MM.1S (cell line): ENCODE measurements at regions not wholly inside any gene's neighbourhood (a gene's known extent, or its start where the extent isn't known, plus 50 kb on each side); places are given as distances from the start of the nearest gene placed in this dataset.

Experiments
- DNase-seq: peaks from one replicate; pipeline ENCODE4 v3.0.0-alpha.2; 2015
- H2AFZ ChIP-seq: fragments of 300-600 bp; sonication (generic); 2 replicates; pipeline ENCODE4 v1.6.0; 2016; ENCODE audit warnings: antibody characterized with exemption, low read length
- H3F3A ChIP-seq: fragments of 300-600 bp; sonication (generic); 2 replicates; pipeline ENCODE4 v1.6.1; 2016; ENCODE audit warnings: mild to moderate bottlenecking, antibody characterized with exemption, low read length, moderate library complexity, mixed read lengths; ENCODE audit not compliant: insufficient read depth
- H3K27ac ChIP-seq: fragments of 300-600 bp; sonication (generic); 2 replicates; pipeline ENCODE4 v1.5.1; 2016; ENCODE audit warnings: mild to moderate bottlenecking, low read length
- H3K27me3 ChIP-seq: fragments of 300-600 bp; sonication (generic); replicated peaks from 2 replicates; pipeline ENCODE4 v1.6.0; 2016; ENCODE audit warnings: low read length; ENCODE audit not compliant: insufficient read depth
- H3K36me3 ChIP-seq: fragments of 300-600 bp; sonication (generic); replicated peaks from 2 replicates; pipeline ENCODE4 v1.6.1; 2016; ENCODE audit warnings: mild to moderate bottlenecking, low read length, mixed read lengths; ENCODE audit not compliant: insufficient read depth
- H3K4me1 ChIP-seq: fragments of 300-600 bp; sonication (generic); 2 replicates; pipeline ENCODE4 v1.6.1; 2016; ENCODE audit warnings: low read length, mixed read lengths
- H3K4me2 ChIP-seq: fragments of 300-600 bp; sonication (generic); 2 replicates; pipeline ENCODE4 v1.6.0; 2016; ENCODE audit warnings: low read depth, low read length
- H3K4me3 ChIP-seq: fragments of 300-600 bp; sonication (generic); 2 replicates; pipeline ENCODE4 v1.5.1; 2016; ENCODE audit warnings: low read length, mixed read lengths
- H3K79me2 ChIP-seq: fragments of 300-600 bp; sonication (generic); 2 replicates; pipeline ENCODE4 v1.6.1; 2016; ENCODE audit warnings: mixed run types, low read length, mixed read lengths
- H3K9ac ChIP-seq: fragments of 300-600 bp; sonication (generic); 2 replicates; pipeline ENCODE4 v1.6.1; 2016; ENCODE audit warnings: low read length, mixed read lengths
- H3K9me2 ChIP-seq: fragments of 300-600 bp; sonication (generic); replicated peaks from 2 replicates; pipeline ENCODE4 v1.6.1; 2016; ENCODE audit warnings: mild to moderate bottlenecking, low read length, mixed read lengths; ENCODE audit not compliant: insufficient read depth
- H3K9me3 ChIP-seq: fragments of 300-600 bp; sonication (generic); replicated peaks from 2 replicates; pipeline ENCODE4 v1.6.1; 2016; ENCODE audit warnings: mild to moderate bottlenecking, low read length, mixed read lengths; ENCODE audit not compliant: insufficient read depth
- H4K20me1 ChIP-seq: fragments of 300-600 bp; sonication (generic); 2 replicates; pipeline ENCODE4 v1.6.1; 2016; ENCODE audit warnings: mild to moderate bottlenecking, low read length, moderate library complexity, mixed read lengths; ENCODE audit not compliant: insufficient read depth
- EZH2 ChIP-seq: fragments of 300-600 bp; sonication (generic); optimal IDR thresholded peaks from 2 replicates; pipeline ENCODE3; 2017; ENCODE audit warnings: low read depth, mild to moderate bottlenecking, antibody characterized with exemption, low read length, mixed read lengths
- EZH2phosphoT487 ChIP-seq: fragments of 300-600 bp; sonication (generic); IDR thresholded peaks from 2 replicates; pipeline ENCODE4 v1.6.1; 2018; ENCODE audit warnings: antibody characterized with exemption, low read length
- TF ChIP-seq, protein P1 (sequence below): fragments of 300-600 bp; sonication (generic); IDR thresholded peaks from 2 replicates; pipeline ENCODE4 v1.5.1; 2016; ENCODE audit warnings: antibody characterized with exemption, low read length, mixed read lengths

DNA sequence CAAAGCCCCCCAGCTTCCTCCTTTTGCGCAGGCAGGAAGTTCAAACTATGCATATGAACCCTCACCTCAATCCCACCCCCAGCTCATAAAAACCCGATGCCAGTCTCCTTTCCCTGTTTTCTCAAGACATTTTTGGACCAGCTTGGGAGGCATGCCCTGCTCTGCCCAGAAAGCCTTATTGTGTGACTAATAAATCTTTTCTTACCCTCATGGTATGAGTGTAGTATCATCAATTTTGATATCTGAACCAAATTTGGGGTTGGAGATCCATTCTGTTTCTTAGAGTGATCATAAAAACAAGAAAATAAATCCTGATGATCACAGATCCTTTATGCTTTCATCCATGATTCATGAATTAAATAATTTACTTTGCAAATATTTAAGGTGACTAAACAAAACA, 128.5 kb downstream of the ALG10B start:
- no peak overlapping the region for H3K4me2 ChIP-seq
- H4K20me1 ChIP-seq = no peaks in the 10 kb centered on the region
- no peaks in the 10 kb centered on the region for H3K27me3 ChIP-seq
- H3K79me2 ChIP-seq = no peaks in the 10 kb centered on the region
- H3K9me2 ChIP-seq = no peaks in the 10 kb centered on the region
- H2AFZ ChIP-seq = no peak overlapping the region
- H3K9ac ChIP-seq = no peak overlapping the region
- H3K27ac ChIP-seq = no peak overlapping the region
- no peaks in the 10 kb centered on the region for H3F3A ChIP-seq
- H3K4me1 ChIP-seq = 0 out of 2 replicates have a peak, but pooled peaks cover 4% of the 10 kb centered on the region
- TF ChIP-seq, protein P1, sequence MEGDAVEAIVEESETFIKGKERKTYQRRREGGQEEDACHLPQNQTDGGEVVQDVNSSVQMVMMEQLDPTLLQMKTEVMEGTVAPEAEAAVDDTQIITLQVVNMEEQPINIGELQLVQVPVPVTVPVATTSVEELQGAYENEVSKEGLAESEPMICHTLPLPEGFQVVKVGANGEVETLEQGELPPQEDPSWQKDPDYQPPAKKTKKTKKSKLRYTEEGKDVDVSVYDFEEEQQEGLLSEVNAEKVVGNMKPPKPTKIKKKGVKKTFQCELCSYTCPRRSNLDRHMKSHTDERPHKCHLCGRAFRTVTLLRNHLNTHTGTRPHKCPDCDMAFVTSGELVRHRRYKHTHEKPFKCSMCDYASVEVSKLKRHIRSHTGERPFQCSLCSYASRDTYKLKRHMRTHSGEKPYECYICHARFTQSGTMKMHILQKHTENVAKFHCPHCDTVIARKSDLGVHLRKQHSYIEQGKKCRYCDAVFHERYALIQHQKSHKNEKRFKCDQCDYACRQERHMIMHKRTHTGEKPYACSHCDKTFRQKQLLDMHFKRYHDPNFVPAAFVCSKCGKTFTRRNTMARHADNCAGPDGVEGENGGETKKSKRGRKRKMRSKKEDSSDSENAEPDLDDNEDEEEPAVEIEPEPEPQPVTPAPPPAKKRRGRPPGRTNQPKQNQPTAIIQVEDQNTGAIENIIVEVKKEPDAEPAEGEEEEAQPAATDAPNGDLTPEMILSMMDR = no peak
- TF ChIP-seq EZH2phosphoT487 = no peak
- TF ChIP-seq EZH2 = no peak
- no peak for DNase-seq
- no peaks in the 10 kb centered on the region for H3K36me3 ChIP-seq
- no peak overlapping the region for H3K4me3 ChIP-seq
- no peaks in the 10 kb centered on the region for H3K9me3 ChIP-seq

- Histone ChIP-seq H3K4me3 (no peak overlapping the region), H4K20me1 (no peaks in the 10 kb centered on the region), H3K9ac (no peak overlapping the region), H3K9me3 (no peaks in the 10 kb centered on the region), H3K79me2 (no peaks in the 10 kb centered on the region), H2AFZ (no peak overlapping the region), H3K9me2 (no peaks in the 10 kb centered on the region), H3K27ac (no peak overlapping the region), H3K27me3 (no peaks in the 10 kb centered on the region), H3K36me3 (no peaks in the 10 kb centered on the region), H3K4me2 (no peak overlapping the region), H3F3A (no peaks in the 10 kb centered on the region), H3K4me1 (0 out of 2 replicates have a peak, but pooled peaks cover 4% of the 10 kb centered on the region)
- DNase-seq = no peak
- TF ChIP-seq EZH2phosphoT487 (no peak), EZH2 (no peak)
- TF ChIP-seq, protein P1 = no peak
These were observed 132.4 kb downstream of the ALG10B start for GRCh38 chr12:38448991-38449390.

GRCh38 chr12:38456537-38457120, 140.1 kb downstream of the ALG10B start:
- TF ChIP-seq EZH2phosphoT487 = no peak
- no peak for TF ChIP-seq EZH2
- TF ChIP-seq, protein P1 = no peak
- Histone ChIP-seq H4K20me1 (no peaks in the 10 kb centered on the region), H3K4me1 (0 out of 2 replicates have a peak, but pooled peaks cover 5% of the 10 kb centered on the region), H3K9me3 (no peaks in the 10 kb centered on the region), H3K9ac (no peak overlapping the region), H2AFZ (no peak overlapping the region), H3K27me3 (no peaks in the 10 kb centered on the region), H3K79me2 (no peaks in the 10 kb centered on the region), H3K4me2 (no peak overlapping the region), H3K4me3 (no peak overlapping the region), H3F3A (no peaks in the 10 kb centered on the region), H3K36me3 (no peaks in the 10 kb centered on the region), H3K27ac (no peak overlapping the region), H3K9me2 (no peaks in the 10 kb centered on the region)
- no peak for DNase-seq
